ENCODE measurements at regions not wholly inside any gene's neighbourhood (a gene's known extent, or its start where the extent isn't known, plus 50 kb on each side); places are given as distances from the start of the nearest gene placed in this dataset.

DNA sequence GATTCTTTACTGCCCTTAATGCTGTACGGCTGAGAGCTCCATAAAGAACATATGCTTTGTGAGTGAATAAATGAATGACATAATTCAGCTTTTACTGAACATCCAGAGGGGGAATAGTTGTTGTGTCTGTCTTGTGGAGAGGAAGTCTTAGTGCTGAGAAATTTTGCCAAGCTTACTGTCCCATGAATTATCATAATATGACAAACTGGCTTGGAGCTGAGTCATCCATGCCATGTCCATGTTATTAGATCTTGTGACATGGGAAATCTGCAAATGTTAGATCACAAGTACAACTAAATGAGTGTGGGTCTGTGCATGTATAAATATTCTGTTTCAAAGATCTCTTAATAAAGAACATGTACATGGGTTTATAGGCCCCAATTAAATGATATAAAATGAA, 350.4 kb downstream of the BMP4 start:
- ChIA-PET CTCF (no interaction called here), POLR2A (no interaction called here)
- Histone ChIP-seq H4K20me1 (ENCODE audit: insufficient read depth) (no peaks in the 10 kb centered on the region), H3F3A (replicated peaks; ENCODE audit: insufficient read depth) (no peaks in the 10 kb centered on the region), H3K9me2 (no peaks in the 10 kb centered on the region), H3K36me3 (replicated peaks in 1 of 2; ENCODE audit: control insufficient read depth in 1 of 2, insufficient read depth in 2 of 2, low read length in 1 of 2) (no peaks in the 10 kb centered on the region), H3K27me3 (ENCODE audit: insufficient read depth) (no peaks in the 10 kb centered on the region; the same call in 1 of the 2 replicates), H3K4me2 (no peak overlapping the region), H3K9me3 (no peaks in the 10 kb centered on the region), H3K4me1 (ENCODE audit: control insufficient read depth in 1 of 2, insufficient read depth in 2 of 2, low read depth in 1 of 2, low read length in 1 of 2) (no peaks in the 10 kb centered on the region), H3K4me3 (ENCODE audit: low read depth in 2 of 2, low read length in 1 of 2) (no peak overlapping the region), H3K79me2 (ENCODE audit: insufficient read depth) (no peaks in the 10 kb centered on the region), H2AFZ (ENCODE audit: low read depth) (no peak overlapping the region), H3K9ac (no peak overlapping the region), H3K27ac (ENCODE audit: low read depth in 2 of 2, low read length in 1 of 2) (no peak overlapping the region)
- TF ChIP-seq RCOR1 (IDR thresholded peaks at IDR 0.05; ENCODE audit: low read length) (no peak), EZH2phosphoT487 (IDR thresholded peaks at IDR 0.05; ENCODE audit: borderline replicate concordance, low read depth) (no peak), GABPA (IDR thresholded peaks at IDR 0.05; ENCODE audit: low read depth) (no peak)
- WGBS (ENCODE audit: low lambda C conversion rate) = 46% methylated on average over 1 of the region's 1 CpG
- no peak for DNase-seq

DNA sequence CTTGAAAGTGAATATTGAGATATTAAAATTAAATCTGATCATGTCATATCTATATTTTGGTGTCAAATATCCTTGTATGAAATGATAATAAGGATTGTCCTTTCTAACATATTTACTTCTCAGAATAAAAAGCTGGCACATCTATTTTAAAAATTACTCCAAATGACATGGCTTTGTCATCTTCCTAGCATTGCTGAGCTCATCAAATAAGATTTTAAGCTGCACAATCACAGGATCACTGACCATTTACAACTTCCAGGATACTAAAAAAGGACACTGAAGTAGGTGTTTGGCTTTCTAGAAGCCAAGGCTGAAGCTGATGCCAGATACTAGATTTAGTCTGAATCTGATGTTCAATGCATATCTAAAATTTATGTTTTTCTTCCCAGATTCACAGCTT, 351.1 kb downstream of the BMP4 start:
- POLR2A ChIA-PET = no interaction called here

DNA sequence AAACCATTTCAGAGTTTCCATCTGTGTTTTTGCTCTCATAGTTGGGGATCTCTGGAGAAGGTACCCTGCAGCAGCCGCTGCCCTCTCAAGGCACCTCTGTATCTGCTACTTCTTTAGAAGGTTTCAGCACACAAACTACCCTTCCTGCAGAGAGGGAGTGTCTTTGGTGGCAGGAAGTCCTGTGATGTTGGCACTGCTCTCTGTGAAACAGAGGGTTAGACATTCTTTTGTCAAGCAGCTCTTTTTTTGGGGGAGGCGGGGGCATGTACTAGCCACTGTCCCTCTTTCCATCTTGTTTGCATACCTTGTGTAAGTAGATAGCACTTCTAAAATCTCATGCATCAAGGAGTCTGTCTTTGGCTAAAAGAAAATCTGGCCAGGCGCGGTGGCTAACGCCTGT, 352.6 kb downstream of the BMP4 start:
- H2AFZ ChIP-seq (ENCODE audit: low read depth) = no peak overlapping the region
- no peak overlapping the region for H3K27ac ChIP-seq (ENCODE audit: low read depth in 2 of 2, low read length in 1 of 2)
- ChIA-PET CTCF (interaction anchor here (0.5 kb wide), 1 partner anchor 508 kb away, joined by 4 read pairs; no protein-coding TSS in a partner anchor), POLR2A (no interaction called here)
- WGBS (ENCODE audit: low lambda C conversion rate) = 65% methylated on average over 5 of the region's 5 CpGs
- no peak overlapping the region for H3K4me2 ChIP-seq
- no peak for TF ChIP-seq EP300 (IDR thresholded peaks at IDR 0.05; ENCODE audit: borderline replicate concordance in 1 of 2, low read depth in 1 of 2, low read length in 1 of 2)
- no peak for TF ChIP-seq NFIC (IDR thresholded peaks at IDR 0.05; ENCODE audit: borderline replicate concordance)
- no peak for TF ChIP-seq POLR2AphosphoS5 (IDR thresholded peaks at IDR 0.05; ENCODE audit: low read depth, low read length)
- no peak for TF ChIP-seq YY1 (IDR thresholded peaks at IDR 0.05; ENCODE audit: low read depth)
- no peak for TF ChIP-seq EZH2phosphoT487 (IDR thresholded peaks at IDR 0.05; ENCODE audit: borderline replicate concordance, low read depth)
- no peak for TF ChIP-seq FOSL2 (IDR thresholded peaks at IDR 0.05; ENCODE audit: borderline replicate concordance, low read depth)
- no peak for TF ChIP-seq SIN3A (IDR thresholded peaks at IDR 0.05; ENCODE audit: borderline replicate concordance, low read depth, low read length)
- no peak for TF ChIP-seq CHD2 (IDR thresholded peaks at IDR 0.05; ENCODE audit: low read length, partially characterized antibody)
- no peak for TF ChIP-seq GATA2 (CRISPR knock-in tag; IDR thresholded peaks at IDR 0.05)
- TF ChIP-seq, protein P1, sequence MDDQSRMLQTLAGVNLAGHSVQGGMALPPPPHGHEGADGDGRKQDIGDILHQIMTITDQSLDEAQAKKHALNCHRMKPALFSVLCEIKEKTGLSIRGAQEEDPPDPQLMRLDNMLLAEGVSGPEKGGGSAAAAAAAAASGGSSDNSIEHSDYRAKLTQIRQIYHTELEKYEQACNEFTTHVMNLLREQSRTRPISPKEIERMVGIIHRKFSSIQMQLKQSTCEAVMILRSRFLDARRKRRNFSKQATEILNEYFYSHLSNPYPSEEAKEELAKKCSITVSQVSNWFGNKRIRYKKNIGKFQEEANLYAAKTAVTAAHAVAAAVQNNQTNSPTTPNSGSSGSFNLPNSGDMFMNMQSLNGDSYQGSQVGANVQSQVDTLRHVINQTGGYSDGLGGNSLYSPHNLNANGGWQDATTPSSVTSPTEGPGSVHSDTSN (IDR thresholded peaks at IDR 0.05) = no peak
- TF ChIP-seq, protein P2, sequence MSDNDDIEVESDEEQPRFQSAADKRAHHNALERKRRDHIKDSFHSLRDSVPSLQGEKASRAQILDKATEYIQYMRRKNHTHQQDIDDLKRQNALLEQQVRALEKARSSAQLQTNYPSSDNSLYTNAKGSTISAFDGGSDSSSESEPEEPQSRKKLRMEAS (IDR thresholded peaks at IDR 0.05; ENCODE audit: low read depth) = no peak
- no peak for TF ChIP-seq RCOR1 (IDR thresholded peaks at IDR 0.05; ENCODE audit: low read length)
- no peak for TF ChIP-seq ELF1 (IDR thresholded peaks at IDR 0.05)
- no peak for TF ChIP-seq FOXM1 (IDR thresholded peaks at IDR 0.05; ENCODE audit: low read depth)
- no peak for TF ChIP-seq SMC3 (IDR thresholded peaks at IDR 0.05; ENCODE audit: low read depth, low read length)
- no peak for TF ChIP-seq MEF2A (IDR thresholded peaks at IDR 0.05; ENCODE audit: borderline replicate concordance, low read depth)
- no peak for TF ChIP-seq GABPA (IDR thresholded peaks at IDR 0.05; ENCODE audit: low read depth)
- TF ChIP-seq, protein P3, sequence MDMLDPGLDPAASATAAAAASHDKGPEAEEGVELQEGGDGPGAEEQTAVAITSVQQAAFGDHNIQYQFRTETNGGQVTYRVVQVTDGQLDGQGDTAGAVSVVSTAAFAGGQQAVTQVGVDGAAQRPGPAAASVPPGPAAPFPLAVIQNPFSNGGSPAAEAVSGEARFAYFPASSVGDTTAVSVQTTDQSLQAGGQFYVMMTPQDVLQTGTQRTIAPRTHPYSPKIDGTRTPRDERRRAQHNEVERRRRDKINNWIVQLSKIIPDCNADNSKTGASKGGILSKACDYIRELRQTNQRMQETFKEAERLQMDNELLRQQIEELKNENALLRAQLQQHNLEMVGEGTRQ (IDR thresholded peaks at IDR 0.05; ENCODE audit: borderline replicate concordance, low read depth, low read length) = no peak
- H4K20me1 ChIP-seq (ENCODE audit: insufficient read depth) = no peaks in the 10 kb centered on the region
- H3F3A ChIP-seq (replicated peaks; ENCODE audit: insufficient read depth) = no peaks in the 10 kb centered on the region
- H3K36me3 ChIP-seq (replicated peaks in 1 of 2; ENCODE audit: control insufficient read depth in 1 of 2, insufficient read depth in 2 of 2, low read length in 1 of 2) = no peaks in the 10 kb centered on the region
- no peak overlapping the region for H3K9ac ChIP-seq
- no peaks in the 10 kb centered on the region for H3K9me3 ChIP-seq
- no peaks in the 10 kb centered on the region; the same call in 1 of the 2 replicates for H3K27me3 ChIP-seq (ENCODE audit: insufficient read depth)
- H3K9me2 ChIP-seq = no peaks in the 10 kb centered on the region
- H3K4me1 ChIP-seq (ENCODE audit: control insufficient read depth in 1 of 2, insufficient read depth in 2 of 2, low read depth in 1 of 2, low read length in 1 of 2) = no peaks in the 10 kb centered on the region
- DNase-seq = no peak
- no peak overlapping the region for H3K4me3 ChIP-seq (ENCODE audit: low read depth in 2 of 2, low read length in 1 of 2)
- H3K79me2 ChIP-seq (ENCODE audit: insufficient read depth) = no peaks in the 10 kb centered on the region

More for the DNA sequence above, 351.1 kb downstream of the BMP4 start:
- no peaks in the 10 kb centered on the region for H3K79me2 ChIP-seq (ENCODE audit: insufficient read depth)
- no peaks in the 10 kb centered on the region for H3K4me1 ChIP-seq (ENCODE audit: control insufficient read depth in 1 of 2, insufficient read depth in 2 of 2, low read depth in 1 of 2, low read length in 1 of 2)
- H2AFZ ChIP-seq (ENCODE audit: low read depth) = no peak overlapping the region
- H3K27me3 ChIP-seq (ENCODE audit: insufficient read depth) = no peaks in the 10 kb centered on the region; the same call in 1 of the 2 replicates
- H3K27ac ChIP-seq (ENCODE audit: low read depth in 2 of 2, low read length in 1 of 2) = no peak overlapping the region
- no peaks in the 10 kb centered on the region for H4K20me1 ChIP-seq (ENCODE audit: insufficient read depth)
- no peak overlapping the region for H3K4me3 ChIP-seq (ENCODE audit: low read depth in 2 of 2, low read length in 1 of 2)
- H3F3A ChIP-seq (replicated peaks; ENCODE audit: insufficient read depth) = no peaks in the 10 kb centered on the region
- DNase-seq = no peak
- CTCF ChIA-PET = no interaction called here
- H3K4me2 ChIP-seq = no peak overlapping the region
- no peaks in the 10 kb centered on the region for H3K36me3 ChIP-seq (replicated peaks in 1 of 2; ENCODE audit: control insufficient read depth in 1 of 2, insufficient read depth in 2 of 2, low read length in 1 of 2)
- no peak overlapping the region for H3K9ac ChIP-seq
- H3K9me2 ChIP-seq = no peaks in the 10 kb centered on the region
- no peaks in the 10 kb centered on the region for H3K9me3 ChIP-seq
- TF ChIP-seq SMC3 (IDR thresholded peaks at IDR 0.05; ENCODE audit: low read depth, low read length) (no peak), EZH2phosphoT487 (IDR thresholded peaks at IDR 0.05; ENCODE audit: borderline replicate concordance, low read depth) (no peak), POLR2AphosphoS5 (IDR thresholded peaks at IDR 0.05; ENCODE audit: low read depth, low read length) (no peak), YY1 (IDR thresholded peaks at IDR 0.05; ENCODE audit: low read depth) (no peak), NFIC (IDR thresholded peaks at IDR 0.05; ENCODE audit: borderline replicate concordance) (no peak), TAF1 (IDR thresholded peaks at IDR 0.05; ENCODE audit: borderline replicate concordance, low read depth, low read length) (no peak), SIN3A (IDR thresholded peaks at IDR 0.05; ENCODE audit: borderline replicate concordance, low read depth, low read length) (no peak), MEF2A (IDR thresholded peaks at IDR 0.05; ENCODE audit: borderline replicate concordance, low read depth) (no peak), RFX5 (IDR thresholded peaks at IDR 0.05; ENCODE audit: low read length) (no peak), RAD21 (IDR thresholded peaks at IDR 0.05; ENCODE audit: low read length) (no peak), MXI1 (IDR thresholded peaks at IDR 0.05; ENCODE audit: low read depth, low read length) (no peak)
